ENCODE measurements at regions not wholly inside any gene's neighbourhood (a gene's known extent, or its start where the extent isn't known, plus 50 kb on each side); places are given as distances from the start of the nearest gene placed in this dataset.
A peak's percentile ranks its signal among the peaks of the same experiment; 100 is the strongest.

- H3K4me3 ChIP-seq (ENCODE audit: low read length in 3 of 3): no peak overlapping the region
- H3K36me3 ChIP-seq (ENCODE audit: control insufficient read depth in 3 of 3, insufficient read depth in 3 of 3, low read length in 3 of 3): no peaks in the 10 kb centered on the region
- H3K9me3 ChIP-seq (ENCODE audit: control insufficient read depth in 3 of 3, low read length in 3 of 3): no peaks in the 10 kb centered on the region
- H3K27ac ChIP-seq (ENCODE audit: low read depth, low read length): no peak overlapping the region
- no peaks in the 10 kb centered on the region for H3K4me1 ChIP-seq (ENCODE audit: control insufficient read depth in 3 of 3, insufficient read depth in 3 of 3, low read length in 3 of 3)
- H3K27me3 ChIP-seq (ENCODE audit: control insufficient read depth in 3 of 3, insufficient read depth in 3 of 3, low read length in 3 of 3): no peaks in the 10 kb centered on the region
- no peak overlapping the region for H3K9ac ChIP-seq (ENCODE audit: low read depth in 1 of 3, low read length in 3 of 3)
Observed at GRCh38 chr6:91678679-91679446, 1092.0 kb upstream of the MAP3K7 start.

- Histone ChIP-seq H3K27ac (ENCODE audit: low read depth, low read length) (no peak overlapping the region), H3K9me3 (ENCODE audit: control insufficient read depth in 3 of 3, low read length in 3 of 3) (no peaks in the 10 kb centered on the region), H3K27me3 (ENCODE audit: control insufficient read depth in 3 of 3, insufficient read depth in 3 of 3, low read length in 3 of 3) (no peaks in the 10 kb centered on the region), H3K36me3 (ENCODE audit: control insufficient read depth in 3 of 3, insufficient read depth in 3 of 3, low read length in 3 of 3) (no peaks in the 10 kb centered on the region), H3K4me3 (ENCODE audit: low read length in 3 of 3) (no peak overlapping the region), H3K4me1 (ENCODE audit: control insufficient read depth in 3 of 3, insufficient read depth in 3 of 3, low read length in 3 of 3) (no peaks in the 10 kb centered on the region), H3K9ac (ENCODE audit: low read depth in 1 of 3, low read length in 3 of 3) (no peak overlapping the region)
Observed at GRCh38 chr6:91672201-91672600, 1085.3 kb upstream of the MAP3K7 start.

GRCh38 chr6:91669871-91670268, 1083.0 kb upstream of the MAP3K7 start:
- H3K27me3 ChIP-seq (ENCODE audit: control insufficient read depth in 3 of 3, insufficient read depth in 3 of 3, low read length in 3 of 3): no peaks in the 10 kb centered on the region
- H3K4me3 ChIP-seq (ENCODE audit: low read length in 3 of 3): no peak overlapping the region
- no peak overlapping the region for H3K9ac ChIP-seq (ENCODE audit: low read depth in 1 of 3, low read length in 3 of 3)
- no peaks in the 10 kb centered on the region for H3K36me3 ChIP-seq (ENCODE audit: control insufficient read depth in 3 of 3, insufficient read depth in 3 of 3, low read length in 3 of 3)
- no peaks in the 10 kb centered on the region for H3K4me1 ChIP-seq (ENCODE audit: control insufficient read depth in 3 of 3, insufficient read depth in 3 of 3, low read length in 3 of 3)
- H3K9me3 ChIP-seq (ENCODE audit: control insufficient read depth in 3 of 3, low read length in 3 of 3): no peaks in the 10 kb centered on the region
- H3K27ac ChIP-seq (ENCODE audit: low read depth, low read length): no peak overlapping the region

GRCh38 chr6:91669154-91669870, 1082.4 kb upstream of the MAP3K7 start:
- no peaks in the 10 kb centered on the region for H3K4me1 ChIP-seq (ENCODE audit: control insufficient read depth in 3 of 3, insufficient read depth in 3 of 3, low read length in 3 of 3)
- H3K9ac ChIP-seq (ENCODE audit: low read depth in 1 of 3, low read length in 3 of 3): peak overlapping the region in 1 of 3 donors; percentile 58
- no peaks in the 10 kb centered on the region for H3K27me3 ChIP-seq (ENCODE audit: control insufficient read depth in 3 of 3, insufficient read depth in 3 of 3, low read length in 3 of 3)
- no peaks in the 10 kb centered on the region for H3K9me3 ChIP-seq (ENCODE audit: control insufficient read depth in 3 of 3, low read length in 3 of 3)
- H3K4me3 ChIP-seq (ENCODE audit: low read length in 3 of 3): peak overlapping the region in 2 of 3 donors; percentile 8 to 38
- H3K36me3 ChIP-seq (ENCODE audit: control insufficient read depth in 3 of 3, insufficient read depth in 3 of 3, low read length in 3 of 3): no peaks in the 10 kb centered on the region
- H3K27ac ChIP-seq (ENCODE audit: low read depth, low read length): no peak overlapping the region

- H3K27ac ChIP-seq (ENCODE audit: low read depth, low read length): no peak overlapping the region
- H3K4me3 ChIP-seq (ENCODE audit: low read length in 3 of 3): no peak overlapping the region
- no peaks in the 10 kb centered on the region for H3K9me3 ChIP-seq (ENCODE audit: control insufficient read depth in 3 of 3, low read length in 3 of 3)
- H3K9ac ChIP-seq (ENCODE audit: low read depth in 1 of 3, low read length in 3 of 3): no peak overlapping the region
- H3K36me3 ChIP-seq (ENCODE audit: control insufficient read depth in 3 of 3, insufficient read depth in 3 of 3, low read length in 3 of 3): no peaks in the 10 kb centered on the region
- H3K4me1 ChIP-seq (ENCODE audit: control insufficient read depth in 3 of 3, insufficient read depth in 3 of 3, low read length in 3 of 3): no peaks in the 10 kb centered on the region
- H3K27me3 ChIP-seq (ENCODE audit: control insufficient read depth in 3 of 3, insufficient read depth in 3 of 3, low read length in 3 of 3): no peaks in the 10 kb centered on the region
Observed at GRCh38 chr6:91667596-91667995, 1080.7 kb upstream of the MAP3K7 start.

GRCh38 chr6:91664327-91664959, 1077.6 kb upstream of the MAP3K7 start:
- Histone ChIP-seq H3K9me3 (ENCODE audit: control insufficient read depth in 3 of 3, low read length in 3 of 3) (no peaks in the 10 kb centered on the region), H3K27ac (ENCODE audit: low read depth, low read length) (no peak overlapping the region), H3K4me1 (ENCODE audit: control insufficient read depth in 3 of 3, insufficient read depth in 3 of 3, low read length in 3 of 3) (no peaks in the 10 kb centered on the region), H3K4me3 (ENCODE audit: low read length in 3 of 3) (no peak overlapping the region), H3K9ac (ENCODE audit: low read depth in 1 of 3, low read length in 3 of 3) (no peak overlapping the region), H3K36me3 (ENCODE audit: control insufficient read depth in 3 of 3, insufficient read depth in 3 of 3, low read length in 3 of 3) (no peaks in the 10 kb centered on the region), H3K27me3 (ENCODE audit: control insufficient read depth in 3 of 3, insufficient read depth in 3 of 3, low read length in 3 of 3) (no peaks in the 10 kb centered on the region)

GRCh38 chr6:91660893-91661292, 1074.0 kb upstream of the MAP3K7 start:
- no peak overlapping the region for H3K27ac ChIP-seq (ENCODE audit: low read depth, low read length)
- H3K36me3 ChIP-seq (ENCODE audit: control insufficient read depth in 3 of 3, insufficient read depth in 3 of 3, low read length in 3 of 3): no peaks in the 10 kb centered on the region
- no peaks in the 10 kb centered on the region for H3K27me3 ChIP-seq (ENCODE audit: control insufficient read depth in 3 of 3, insufficient read depth in 3 of 3, low read length in 3 of 3)
- no peak overlapping the region for H3K9ac ChIP-seq (ENCODE audit: low read depth in 1 of 3, low read length in 3 of 3)
- H3K4me1 ChIP-seq (ENCODE audit: control insufficient read depth in 3 of 3, insufficient read depth in 3 of 3, low read length in 3 of 3): no peaks in the 10 kb centered on the region
- no peak overlapping the region for H3K4me3 ChIP-seq (ENCODE audit: low read length in 3 of 3)
- no peaks in the 10 kb centered on the region for H3K9me3 ChIP-seq (ENCODE audit: control insufficient read depth in 3 of 3, low read length in 3 of 3)

GRCh38 chr6:91659891-91660290, 1073.0 kb upstream of the MAP3K7 start:
- peaks cover 0 to 2% (median 0%) of the 10 kb centered on the region in 3 donors for H3K9me3 ChIP-seq (ENCODE audit: control insufficient read depth in 3 of 3, low read length in 3 of 3)

GRCh38 chr6:91654793-91655192, 1067.9 kb upstream of the MAP3K7 start:
- Histone ChIP-seq H3K4me3 (ENCODE audit: low read length in 3 of 3) (no peak overlapping the region), H3K27me3 (ENCODE audit: control insufficient read depth in 3 of 3, insufficient read depth in 3 of 3, low read length in 3 of 3) (no peaks in the 10 kb centered on the region), H3K9me3 (ENCODE audit: control insufficient read depth in 3 of 3, low read length in 3 of 3) (peaks cover 0 to 2% (median 0%) of the 10 kb centered on the region in 3 donors), H3K4me1 (ENCODE audit: control insufficient read depth in 3 of 3, insufficient read depth in 3 of 3, low read length in 3 of 3) (no peaks in the 10 kb centered on the region), H3K9ac (ENCODE audit: low read depth in 1 of 3, low read length in 3 of 3) (no peak overlapping the region), H3K36me3 (ENCODE audit: control insufficient read depth in 3 of 3, insufficient read depth in 3 of 3, low read length in 3 of 3) (no peaks in the 10 kb centered on the region), H3K27ac (ENCODE audit: low read depth, low read length) (no peak overlapping the region)

More at GRCh38 chr6:91659891-91660290, 1073.0 kb upstream of the MAP3K7 start:
- Histone ChIP-seq H3K36me3 (ENCODE audit: control insufficient read depth in 3 of 3, insufficient read depth in 3 of 3, low read length in 3 of 3) (no peaks in the 10 kb centered on the region), H3K4me1 (ENCODE audit: control insufficient read depth in 3 of 3, insufficient read depth in 3 of 3, low read length in 3 of 3) (no peaks in the 10 kb centered on the region), H3K9ac (ENCODE audit: low read depth in 1 of 3, low read length in 3 of 3) (no peak overlapping the region), H3K4me3 (ENCODE audit: low read length in 3 of 3) (no peak overlapping the region), H3K27me3 (ENCODE audit: control insufficient read depth in 3 of 3, insufficient read depth in 3 of 3, low read length in 3 of 3) (no peaks in the 10 kb centered on the region), H3K27ac (ENCODE audit: low read depth, low read length) (no peak overlapping the region)

- peak overlapping the region in 1 of 3 donors; percentile 20 for H3K4me3 ChIP-seq (ENCODE audit: low read length in 3 of 3)
- H3K9ac ChIP-seq (ENCODE audit: low read depth in 1 of 3, low read length in 3 of 3): no peak overlapping the region
- H3K27me3 ChIP-seq (ENCODE audit: control insufficient read depth in 3 of 3, insufficient read depth in 3 of 3, low read length in 3 of 3): no peaks in the 10 kb centered on the region
- peaks cover 0 to 2% (median 0%) of the 10 kb centered on the region in 3 donors for H3K9me3 ChIP-seq (ENCODE audit: control insufficient read depth in 3 of 3, low read length in 3 of 3)
- H3K36me3 ChIP-seq (ENCODE audit: control insufficient read depth in 3 of 3, insufficient read depth in 3 of 3, low read length in 3 of 3): no peaks in the 10 kb centered on the region
- H3K4me1 ChIP-seq (ENCODE audit: control insufficient read depth in 3 of 3, insufficient read depth in 3 of 3, low read length in 3 of 3): no peaks in the 10 kb centered on the region
- no peak overlapping the region for H3K27ac ChIP-seq (ENCODE audit: low read depth, low read length)
Observed at GRCh38 chr6:91654357-91654756, 1067.5 kb upstream of the MAP3K7 start.

Data from skeletal muscle tissue (tissue), 3 donors.